ENCODE measurements at regions not wholly inside any gene's neighbourhood (a gene's known extent, or its start where the extent isn't known, plus 50 kb on each side); places are given as distances from the start of the nearest gene placed in this dataset.

DNA sequence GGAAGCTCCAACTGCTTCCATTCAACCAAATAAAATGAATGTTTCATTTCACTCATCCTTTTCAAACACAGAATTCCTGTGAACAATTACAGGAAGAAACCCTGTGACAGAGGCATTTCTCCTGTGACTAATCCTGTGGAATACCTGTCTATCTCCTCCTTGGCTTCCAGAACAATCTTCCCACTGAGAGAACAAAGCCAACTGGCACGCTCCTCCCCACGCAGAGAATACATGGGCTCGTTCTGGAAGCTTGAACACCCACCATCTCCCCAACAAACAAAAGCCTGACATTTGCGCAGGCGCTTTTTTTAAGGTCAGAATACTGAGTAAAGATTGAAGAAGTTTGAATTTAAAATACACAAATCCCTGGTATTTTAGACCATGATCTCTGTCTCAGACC, 104.7 kb upstream of the SLC66A3 start:
- no peak for DNase-seq

GRCh38 chr2:11051280-11051679, 104.0 kb upstream of the SLC66A3 start:
- no peak for DNase-seq

GRCh38 chr2:11053546-11053945, 101.7 kb upstream of the SLC66A3 start:
- no peak for DNase-seq

GRCh38 chr2:11054783-11055678, 100.2 kb upstream of the SLC66A3 start:
- DNase-seq, result no peak

- no peak for DNase-seq
Observed at GRCh38 chr2:11055679-11056215, 99.5 kb upstream of the SLC66A3 start.

DNA sequence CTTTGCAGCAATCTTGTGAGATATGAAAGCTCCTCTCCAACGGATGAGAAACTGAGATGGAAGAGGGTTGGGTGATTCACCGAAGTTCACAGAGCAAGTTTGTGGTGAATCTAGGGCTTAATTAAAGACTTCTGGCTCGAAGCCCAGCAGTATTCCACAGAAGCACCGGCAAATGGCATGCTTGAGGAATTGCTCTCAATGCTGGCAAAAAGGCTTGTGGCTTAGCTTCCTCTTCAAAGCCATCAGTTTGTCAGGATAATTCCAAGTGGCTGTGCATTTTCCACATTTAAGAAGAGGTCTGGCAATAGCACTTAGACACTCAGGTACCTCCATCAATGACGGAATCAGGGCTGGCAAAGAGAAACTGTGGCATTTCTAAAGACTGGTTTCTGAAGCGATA, 98.7 kb upstream of the SLC66A3 start:
- no peak for DNase-seq

DNA sequence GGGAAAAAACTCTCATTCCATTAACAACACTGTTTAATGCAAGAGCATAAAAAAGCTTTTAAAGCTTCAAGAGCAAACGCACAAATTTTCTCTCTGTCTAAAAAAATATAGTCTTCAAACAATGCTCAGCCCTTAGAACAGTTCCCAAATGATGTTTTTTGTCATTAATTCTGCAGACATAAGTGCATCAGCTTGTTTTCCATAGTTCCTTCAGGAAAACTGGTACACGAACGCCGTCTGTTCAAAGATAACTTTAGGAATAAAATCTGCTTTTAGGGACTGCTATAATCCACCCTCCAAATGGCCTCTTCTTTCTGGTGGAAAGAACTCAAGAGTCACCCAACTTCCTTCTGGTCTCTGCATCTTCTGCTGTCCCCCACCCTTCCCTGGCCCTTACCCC, 98.2 kb upstream of the SLC66A3 start:
- no peak for DNase-seq

DNA sequence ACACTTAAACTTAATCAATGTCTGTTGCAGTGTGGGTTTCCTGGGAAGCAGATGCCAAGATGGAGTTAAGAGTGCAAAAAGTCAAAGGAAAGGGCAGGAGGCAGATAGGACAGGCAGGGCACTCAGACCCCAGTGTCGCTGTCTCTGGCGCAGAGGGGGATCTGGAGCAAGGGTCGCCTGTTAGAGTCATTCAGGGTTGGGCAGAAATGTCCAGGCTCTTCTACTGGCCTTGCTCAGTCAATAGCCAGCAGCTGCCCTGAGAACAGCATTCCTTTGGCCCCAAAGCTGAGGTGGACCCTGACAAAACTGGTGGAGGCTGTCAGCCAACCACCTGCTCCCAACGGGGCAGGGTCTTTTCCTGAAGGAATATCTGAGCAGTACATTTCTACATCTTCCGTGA, 97.1 kb upstream of the SLC66A3 start:
- no peak for DNase-seq

DNA sequence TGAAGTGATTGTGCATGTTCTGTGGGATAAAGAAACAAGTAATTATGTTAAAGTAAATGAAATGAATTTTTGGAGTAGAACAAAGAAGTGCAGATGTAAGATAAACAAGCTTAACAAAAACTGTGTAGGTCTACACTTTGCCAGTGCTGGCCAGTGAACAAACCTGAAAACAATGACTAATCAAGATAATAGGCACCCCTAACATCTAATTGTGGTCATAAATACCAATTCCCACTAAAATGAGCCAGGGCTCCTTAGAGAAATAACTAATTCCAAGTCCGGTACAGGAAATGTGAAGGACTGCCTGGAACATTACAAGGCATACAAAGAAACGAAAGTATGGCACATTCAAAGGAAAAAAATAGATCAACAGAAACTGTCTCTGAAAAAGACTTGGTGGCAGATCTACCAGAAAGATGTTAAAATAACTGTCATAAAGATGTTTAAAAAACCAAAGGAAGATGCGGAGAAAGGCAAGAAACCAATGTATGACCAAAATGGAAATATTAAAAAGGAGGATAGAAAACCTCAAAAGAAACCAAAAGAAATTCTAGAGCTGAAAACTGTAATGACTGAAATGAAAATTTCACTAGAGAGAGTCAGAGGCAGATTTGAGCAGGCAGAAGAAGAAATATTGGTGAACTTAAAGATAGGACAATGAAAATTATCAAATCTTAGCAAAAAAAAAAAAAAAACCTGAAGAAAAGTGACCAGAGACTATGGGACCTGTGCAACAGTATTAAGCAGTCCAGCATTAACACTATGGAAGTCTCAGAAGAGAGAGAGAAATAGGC, 94.7 kb upstream of the SLC66A3 start:
- DNase-seq, result no peak

DNA sequence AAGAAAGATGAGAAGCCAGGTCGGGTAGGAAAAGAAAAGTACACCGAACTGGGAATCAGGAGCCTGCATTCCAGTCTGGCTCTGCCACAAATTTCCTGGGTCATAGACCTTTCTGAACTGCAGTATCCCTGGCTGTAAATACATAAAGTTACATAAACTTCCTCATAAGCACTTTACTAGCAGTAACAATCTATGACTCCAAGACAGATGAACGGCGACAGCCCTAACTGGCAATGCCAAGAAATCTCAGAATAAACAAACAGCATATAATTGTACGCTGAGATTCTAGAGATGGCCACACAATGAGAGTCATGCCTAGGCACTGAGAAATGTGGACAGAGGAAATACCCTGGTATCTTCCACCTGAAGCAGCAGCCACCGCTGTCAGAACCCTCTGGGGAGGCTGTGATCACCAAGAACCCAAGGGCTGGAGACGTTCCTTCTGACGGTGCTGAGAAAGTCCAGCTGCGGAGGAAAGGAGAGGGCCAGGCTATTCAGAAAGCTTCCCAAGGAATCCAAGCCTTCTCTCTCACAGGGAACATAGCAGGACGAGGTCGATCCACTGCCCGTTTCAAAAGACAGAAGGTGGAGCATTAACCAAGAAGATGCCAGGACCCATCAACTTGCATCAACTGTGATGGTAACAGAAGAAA, 89.3 kb upstream of the SLC66A3 start:
- no peak for DNase-seq

DNA sequence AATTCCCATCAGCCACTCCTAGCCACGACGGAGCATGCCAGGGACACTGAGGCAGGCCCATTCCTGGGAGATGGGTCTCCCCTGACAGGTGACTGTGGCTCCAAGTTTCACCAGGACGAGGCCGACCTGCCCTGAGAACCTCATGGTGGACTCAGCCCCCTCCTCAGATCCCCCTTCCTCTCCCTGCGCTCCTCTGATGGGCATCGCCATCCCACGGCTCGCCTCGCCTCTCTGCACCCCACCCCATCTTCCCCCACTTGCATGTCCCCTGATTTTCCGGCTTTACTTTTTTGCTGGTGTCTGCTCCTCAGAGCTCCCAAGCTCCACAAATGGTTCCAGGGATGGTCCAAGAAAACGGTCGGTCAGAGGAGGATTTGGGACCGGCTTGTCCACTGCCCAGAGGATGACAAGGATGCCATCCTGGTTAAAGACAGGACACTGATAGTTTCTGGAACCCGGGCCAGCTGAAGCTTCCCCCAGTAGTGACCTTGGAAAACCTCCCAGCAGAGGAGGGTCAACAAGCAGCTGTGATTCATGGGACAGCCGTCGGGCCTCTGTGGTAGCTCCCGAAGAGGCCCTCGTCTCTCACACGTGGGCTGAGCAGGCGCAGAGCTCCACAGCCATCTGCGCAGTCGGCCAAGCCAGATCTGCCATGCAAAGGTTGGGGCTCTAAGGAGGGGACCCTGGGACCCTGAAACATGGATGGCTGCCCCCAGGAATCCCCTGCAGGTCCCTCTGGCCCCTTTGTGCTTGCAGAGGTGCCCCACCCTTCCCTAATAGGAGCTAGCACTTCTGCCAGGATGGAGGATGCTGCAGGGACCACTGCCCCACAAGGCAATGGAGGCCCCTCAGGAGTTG, 87.8 kb upstream of the SLC66A3 start:
- DNase-seq, result no peak

GRCh38 chr2:11068079-11068741, 87.1 kb upstream of the SLC66A3 start:
- no peak for DNase-seq

DNA sequence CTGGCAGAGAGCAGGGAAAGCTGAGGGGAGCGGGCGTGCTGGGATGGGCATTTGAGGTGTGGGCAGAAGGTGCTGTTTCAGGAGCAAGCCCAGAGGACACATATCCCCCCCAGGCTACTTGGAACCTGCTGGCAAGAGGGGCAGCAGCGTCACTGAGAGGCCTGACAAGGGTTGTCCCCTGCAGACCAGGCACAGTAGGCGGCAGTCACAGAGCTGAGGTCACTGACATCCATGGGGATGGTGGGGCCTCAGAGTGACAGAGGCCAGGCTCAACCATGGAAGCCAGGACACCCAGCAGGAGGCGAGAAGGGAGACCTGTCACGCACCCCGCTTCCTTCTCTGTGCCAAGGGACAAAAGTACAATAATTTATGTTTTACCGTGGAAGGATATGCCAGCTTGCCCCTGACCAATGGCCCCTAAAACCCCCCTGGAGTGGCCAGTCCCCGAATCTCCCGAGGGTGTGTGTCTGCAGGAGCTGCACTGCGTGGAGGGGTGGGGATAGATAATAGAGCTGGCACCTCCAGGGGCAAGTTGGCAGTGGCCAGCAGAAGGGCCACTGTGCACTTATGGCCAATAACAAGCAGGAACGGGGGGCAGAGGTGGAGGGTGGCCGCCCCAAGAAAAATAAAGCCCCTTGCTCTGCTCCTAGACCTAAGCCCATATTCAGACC, 86.3 kb upstream of the SLC66A3 start:
- DNase-seq, result no peak

GRCh38 chr2:11069566-11070185, 85.6 kb upstream of the SLC66A3 start:
- no peak for DNase-seq

DNA sequence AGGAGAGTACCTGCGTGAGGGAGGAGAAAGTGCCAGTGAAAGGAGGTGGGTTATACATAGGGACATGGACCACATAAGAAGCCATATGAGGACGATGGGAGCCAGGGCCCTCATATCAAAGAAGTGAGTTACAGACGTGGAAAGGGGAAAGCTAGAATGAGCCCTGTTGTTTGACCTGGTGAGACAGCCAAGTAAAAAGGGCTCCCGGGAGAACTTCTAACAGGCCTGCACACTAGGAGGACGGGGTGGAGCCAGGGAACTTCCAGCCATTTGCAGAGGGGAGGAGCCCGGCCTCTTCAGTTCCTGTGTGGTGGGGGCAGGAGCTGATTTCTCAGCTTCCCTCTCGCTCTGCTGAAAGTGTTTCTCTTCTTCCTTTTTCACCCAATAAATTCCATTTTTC, 84.1 kb upstream of the SLC66A3 start:
- no peak for DNase-seq

GRCh38 chr2:11071939-11072338, 83.3 kb upstream of the SLC66A3 start:
- no peak for DNase-seq

DNA sequence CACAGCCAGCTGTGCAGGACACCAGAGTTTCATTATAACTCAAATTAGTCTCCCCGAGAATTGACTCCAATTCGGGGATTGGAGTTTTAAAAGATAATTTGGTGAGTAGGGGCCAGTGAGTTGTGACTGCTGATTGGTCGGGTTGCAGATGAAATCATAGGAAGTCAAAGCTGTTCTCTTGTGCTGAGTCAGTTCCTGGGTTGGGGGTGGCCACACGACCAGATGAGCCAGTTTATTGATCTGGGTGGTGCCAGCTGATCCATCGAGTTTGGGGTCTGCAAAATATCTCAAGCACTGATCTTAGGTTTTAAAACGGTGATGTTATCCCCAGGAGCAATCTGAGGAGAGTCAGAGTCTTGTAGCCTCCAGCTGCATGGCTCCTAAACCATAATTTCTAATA, 82.7 kb upstream of the SLC66A3 start:
- no peak for DNase-seq

GRCh38 chr2:11073251-11073650, 82.0 kb upstream of the SLC66A3 start:
- peak; percentile 17 for DNase-seq

DNA sequence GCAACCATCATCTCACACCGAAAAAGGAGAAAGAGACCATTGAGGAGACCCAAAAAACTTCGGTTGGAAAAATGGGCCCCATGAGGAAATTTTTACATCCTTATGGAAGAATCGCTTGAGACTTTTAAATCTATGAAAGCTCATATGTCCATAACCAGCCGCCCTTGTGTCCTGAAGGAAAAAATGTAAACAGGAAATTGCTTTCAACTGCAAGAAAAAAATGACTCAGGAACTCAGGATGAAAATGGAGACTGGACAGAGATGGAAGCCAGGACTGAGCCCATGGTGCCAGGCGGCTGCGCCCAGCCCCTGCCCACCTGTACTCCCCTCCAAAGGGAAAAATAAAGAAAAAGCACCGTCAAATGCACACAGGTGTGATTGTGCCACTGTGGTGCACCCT, 81.5 kb upstream of the SLC66A3 start:
- DNase-seq, result no peak

DNA sequence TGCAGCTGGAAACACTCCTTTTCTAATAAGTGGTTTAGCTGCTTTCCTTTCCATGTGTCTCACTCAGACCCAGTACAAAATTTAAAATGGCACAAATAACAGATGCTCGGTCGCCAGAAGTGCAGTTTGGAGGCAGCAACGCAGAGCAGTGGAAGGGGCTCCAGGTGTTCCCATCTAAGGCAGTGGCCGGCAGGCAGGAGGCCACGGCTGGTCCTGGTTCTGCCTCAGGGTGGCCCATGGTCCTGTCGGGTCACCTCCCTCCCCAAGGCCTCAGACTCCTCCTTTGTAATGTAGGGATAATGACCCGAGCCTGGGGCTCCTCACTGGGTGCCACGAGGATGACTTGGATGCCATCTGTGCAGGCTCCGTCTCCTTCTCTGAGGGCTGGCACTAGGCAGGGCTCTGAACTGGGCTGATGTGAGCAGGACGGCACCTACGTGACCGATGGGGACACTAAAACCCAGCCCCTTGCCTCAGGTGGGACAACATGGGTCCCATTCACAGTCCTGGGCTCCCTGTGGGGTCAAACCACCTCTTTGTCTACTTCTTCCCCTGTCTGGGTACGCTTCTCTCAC, 80.9 kb upstream of the SLC66A3 start:
- no peak for DNase-seq
